Spleen (tissue), 7 donors: ENCODE measurements at regions not wholly inside any gene's neighbourhood (a gene's known extent, or its start where the extent isn't known, plus 50 kb on each side); places are given as distances from the start of the nearest gene placed in this dataset.

Experiments
- CTCF ChIP-seq, 11 experiments: fragments of 200-600 bp in 7 of 11; fragments of 450-650 bp in 4 of 11; sonication (generic) in 4 of 11; IDR thresholded peaks in 8 of 11; conservative IDR thresholded peaks in 3 of 11; 1 replicate in 7 of 11; 2 replicates in 4 of 11; pipeline versions ENCODE4 v1.4.0 to v1.8.0; 2016 to 2021; ENCODE audit warnings: antibody characterized with exemption in 11 of 11, inconsistent platforms in 4 of 11, mild to moderate bottlenecking in 1 of 11
- POLR2A ChIP-seq, 3 donors: fragments of 450-650 bp; IDR thresholded peaks; one replicate each; pipeline ENCODE4 v1.5.1; 2017; ENCODE audit warnings: antibody characterized with exemption in 3 of 3, mild to moderate bottlenecking in 1 of 3
- POLR2AphosphoS5 ChIP-seq, 3 donors: sonication (generic); formaldehyde crosslinking; IDR thresholded peaks; one replicate each; pipeline ENCODE4 v1.5.1; 2017; ENCODE audit warnings: antibody characterized with exemption in 3 of 3
- donor health status: DM: no; HTN: no; CAD: no; lungs with moderate emphysema.
- donor health status: DM: no; HTN: no; CAD: no.
- donor health status: DM: no; HTN: no; CAD: no.

DNA sequence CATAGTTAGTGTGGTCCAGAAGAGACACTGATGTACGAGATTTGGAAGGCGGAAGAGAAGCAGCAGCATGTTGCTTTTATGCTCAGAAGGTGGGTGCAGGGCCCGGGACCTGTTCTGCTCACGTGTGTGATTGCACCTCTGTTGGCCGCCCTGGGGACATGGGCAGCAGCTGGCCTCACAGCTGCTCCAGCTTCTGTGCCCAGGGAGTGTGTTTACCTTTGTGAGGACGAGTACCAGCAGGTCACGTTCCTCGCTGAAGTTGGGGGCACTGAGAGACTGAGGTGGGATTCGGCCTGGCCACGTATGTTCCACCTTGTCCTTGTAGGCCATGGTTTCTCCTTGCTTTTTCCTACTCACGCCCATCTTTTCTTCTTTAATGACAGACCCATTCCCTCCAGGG is 86.3 kb downstream of the PMAIP1 start:
- no peak for TF ChIP-seq POLR2AphosphoS5 (IDR thresholded peaks at IDR 0.05)
- TF ChIP-seq CTCF (IDR thresholded peaks at IDR 0.05 in 8 of 11, conservative IDR thresholded peaks at IDR 0.05 in 3 of 11): no peak
- no peak for TF ChIP-seq POLR2A (IDR thresholded peaks at IDR 0.05)
